Liver (tissue), 8 donors: ENCODE measurements at regions not wholly inside any gene's neighbourhood (a gene's known extent, or its start where the extent isn't known, plus 50 kb on each side); places are given as distances from the start of the nearest gene placed in this dataset.

Experiments
- DNase-seq: peaks from one replicate; pipeline ENCODE4 v3.0.0-alpha.2; 2017; ENCODE audit warnings: low spot score
- H3K27ac ChIP-seq, 2 donors: one replicate each; pipeline ENCODE4 v1.7.0; 2013; ENCODE audit warnings: inconsistent platforms in 2 of 2, low read length in 2 of 2, control low read depth in 1 of 2, low read depth in 1 of 2, mild to moderate bottlenecking in 1 of 2
- H3K27me3 ChIP-seq, 4 donors: one replicate each; pipeline versions ENCODE4 v1.6.1 to v1.7.0; 2013; ENCODE audit warnings: low read length in 3 of 4, inconsistent platforms in 1 of 4, mild to moderate bottlenecking in 1 of 4, moderate library complexity in 1 of 4; ENCODE audit not compliant: control insufficient read depth in 4 of 4, insufficient read depth in 4 of 4
- H3K36me3 ChIP-seq, 4 donors: one replicate each; pipeline versions ENCODE4 v1.6.1 to v1.7.0; 2013; ENCODE audit warnings: low read length in 3 of 4, mild to moderate bottlenecking in 3 of 4, low read depth in 1 of 4, moderate library complexity in 1 of 4; ENCODE audit not compliant: control insufficient read depth in 4 of 4, insufficient read depth in 3 of 4
- H3K4me1 ChIP-seq, 4 donors: one replicate each; pipeline versions ENCODE4 v1.6.1 to v1.7.0; 2013; ENCODE audit warnings: low read length in 3 of 4, mild to moderate bottlenecking in 3 of 4, moderate library complexity in 1 of 4; ENCODE audit not compliant: control insufficient read depth in 4 of 4, insufficient read depth in 4 of 4
- H3K4me3 ChIP-seq, 3 donors: one replicate each; pipeline versions ENCODE4 v1.6.1 to v1.7.0; 2013; ENCODE audit warnings: low read length in 3 of 3, control low read depth in 1 of 3, low read depth in 1 of 3, mild to moderate bottlenecking in 1 of 3
- H3K9ac ChIP-seq, 2 donors: one replicate each; pipeline ENCODE4 v1.7.0; 2013; ENCODE audit warnings: low read length in 2 of 2, mild to moderate bottlenecking in 2 of 2, moderate library complexity in 2 of 2, control low read depth in 1 of 2, low read depth in 1 of 2
- H3K9me3 ChIP-seq, 4 donors: one replicate each; pipeline versions ENCODE4 v1.6.1 to v1.7.0; 2013; ENCODE audit warnings: low read length in 3 of 4; ENCODE audit not compliant: control insufficient read depth in 4 of 4
- EGR1 ChIP-seq, 2 donors: IDR thresholded peaks; 2 replicates each; pipeline ENCODE4 v1.6.1; 2016 to 2018; ENCODE audit warnings: antibody characterized with exemption in 2 of 2, low read depth in 2 of 2
- FOXA1 ChIP-seq: IDR thresholded peaks from 2 replicates; pipeline ENCODE4 v1.6.1; 2016; ENCODE audit warnings: antibody characterized with exemption
- HNF4A ChIP-seq, 2 donors: conservative IDR thresholded peaks; 2 replicates each; pipeline ENCODE4 v1.6.1; 2016; ENCODE audit warnings: antibody characterized with exemption in 2 of 2, mild to moderate bottlenecking in 2 of 2
- HNF4G ChIP-seq: IDR thresholded peaks from 2 replicates; pipeline ENCODE4 v1.6.1; 2016; ENCODE audit warnings: antibody characterized with exemption
- NR2F2 ChIP-seq: IDR thresholded peaks from 2 replicates; pipeline ENCODE4 v1.6.1; 2016; ENCODE audit warnings: antibody characterized with exemption
- RAD21 ChIP-seq, 2 donors: IDR thresholded peaks; 2 replicates each; pipeline ENCODE4 v1.6.1; 2016; ENCODE audit warnings: antibody characterized with exemption in 2 of 2, mild to moderate bottlenecking in 2 of 2
- RXRA ChIP-seq, 2 donors: IDR thresholded peaks; 2 replicates each; pipeline ENCODE4 v1.6.1; 2017 to 2018; ENCODE audit warnings: antibody characterized with exemption in 2 of 2, mild to moderate bottlenecking in 1 of 2
- SP1 ChIP-seq: IDR thresholded peaks from 2 replicates; pipeline ENCODE4 v1.6.1; 2018; ENCODE audit warnings: antibody characterized with exemption, mild to moderate bottlenecking
- TAF1 ChIP-seq: conservative IDR thresholded peaks from 2 replicates; pipeline ENCODE4 v1.6.1; 2016; ENCODE audit warnings: antibody characterized with exemption, mild to moderate bottlenecking
- YY1 ChIP-seq: IDR thresholded peaks from 2 replicates; pipeline ENCODE4 v1.6.1; 2016; ENCODE audit warnings: antibody characterized with exemption, mild to moderate bottlenecking
- WGBS: extraction: QIAGEN DNeasy Blood & Tissue Kit; methylation state at CpG from one replicate; pipeline ENCODE4 v1.1.7; 2013; 5-methylcytosine and 5-hydroxymethylcytosine counted together
- TF ChIP-seq, protein P1 (sequence below): IDR thresholded peaks from 2 replicates; pipeline ENCODE4 v1.6.1; 2016; ENCODE audit warnings: antibody characterized with exemption
- TF ChIP-seq, protein P2 (sequence below): IDR thresholded peaks from 2 replicates; pipeline ENCODE4 v1.6.1; 2016; ENCODE audit warnings: antibody characterized with exemption
- TF ChIP-seq, protein P3 (sequence below): IDR thresholded peaks from 2 replicates; pipeline ENCODE4 v1.6.1; 2016; ENCODE audit warnings: antibody characterized with exemption
- TF ChIP-seq, protein P4 (sequence below): fragments of 150-350 bp; IDR thresholded peaks from 2 replicates; pipeline ENCODE4 v1.5.1; 2017; ENCODE audit warnings: improper control_type of control experiment, low read depth, low read length; ENCODE audit not compliant: missing input control
- TF ChIP-seq, protein P5 (sequence below): IDR thresholded peaks from 2 replicates; pipeline ENCODE4 v1.6.1; 2016; ENCODE audit warnings: antibody characterized with exemption, mild to moderate bottlenecking
- donor health status: healthy.
- donor health status: healthy.
- donor health status: healthy.
- donor health status: healthy.
- donor health status: healthy.

DNA sequence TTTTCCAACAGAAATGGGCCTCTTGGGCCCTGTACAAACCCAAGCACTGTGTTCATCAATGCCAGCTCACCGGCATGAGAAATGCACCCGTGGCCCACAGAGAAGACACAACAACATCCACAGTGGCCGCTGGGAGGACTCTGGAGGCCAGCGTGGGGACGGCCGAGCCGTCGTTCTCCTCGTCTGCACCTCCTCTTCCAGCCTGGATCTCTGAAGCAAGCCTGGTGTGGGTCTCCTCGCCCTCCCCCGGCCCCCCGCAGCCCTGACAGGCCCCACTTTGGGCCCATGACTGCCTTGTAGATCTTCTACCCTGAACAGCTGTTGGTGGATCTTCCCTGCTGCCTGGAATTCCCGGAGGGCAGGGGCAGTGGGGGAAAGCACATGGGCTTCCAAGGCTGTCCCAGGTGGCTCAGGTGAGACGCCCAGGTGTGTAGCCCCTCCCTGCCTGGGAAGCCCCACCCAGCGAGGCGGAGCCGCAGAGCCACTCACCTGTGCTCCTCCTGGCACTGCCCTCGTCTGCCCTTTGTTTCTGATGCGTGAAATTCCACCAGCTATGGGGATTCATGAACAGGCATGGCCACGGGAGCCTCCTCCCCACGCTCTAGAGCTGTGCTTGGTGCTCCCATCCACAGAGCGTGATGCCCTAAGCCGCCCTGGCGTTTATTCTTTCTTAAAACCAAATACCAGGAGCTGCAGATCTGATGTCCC lies 225.9 kb downstream of the BRD1 start:
- Histone ChIP-seq H3K27ac (no peak overlapping the region), H3K4me1 (no peaks in the 10 kb centered on the region), H3K4me3 (no peak overlapping the region), H3K9me3 (peaks cover 2 to 8% (median 3%) of the 10 kb centered on the region in 4 donors), H3K27me3 (peaks cover 0 to 2% (median 0%) of the 10 kb centered on the region in 4 donors), H3K36me3 (no peaks in the 10 kb centered on the region), H3K9ac (no peak overlapping the region)
- no peak for DNase-seq
- TF ChIP-seq NR2F2 (no peak), HNF4G (no peak), FOXA1 (no peak), HNF4A (conservative IDR thresholded peaks at IDR 0.05) (no peak), TAF1 (no peak), RAD21 (IDR thresholded peaks at IDR 0.05) (no peak), EGR1 (IDR thresholded peaks at IDR 0.05; ENCODE audit: low read depth in 2 of 2) (no peak), YY1 (no peak), SP1 (no peak), RXRA (IDR thresholded peaks at IDR 0.05) (no peak)
- TF ChIP-seq, protein P1, sequence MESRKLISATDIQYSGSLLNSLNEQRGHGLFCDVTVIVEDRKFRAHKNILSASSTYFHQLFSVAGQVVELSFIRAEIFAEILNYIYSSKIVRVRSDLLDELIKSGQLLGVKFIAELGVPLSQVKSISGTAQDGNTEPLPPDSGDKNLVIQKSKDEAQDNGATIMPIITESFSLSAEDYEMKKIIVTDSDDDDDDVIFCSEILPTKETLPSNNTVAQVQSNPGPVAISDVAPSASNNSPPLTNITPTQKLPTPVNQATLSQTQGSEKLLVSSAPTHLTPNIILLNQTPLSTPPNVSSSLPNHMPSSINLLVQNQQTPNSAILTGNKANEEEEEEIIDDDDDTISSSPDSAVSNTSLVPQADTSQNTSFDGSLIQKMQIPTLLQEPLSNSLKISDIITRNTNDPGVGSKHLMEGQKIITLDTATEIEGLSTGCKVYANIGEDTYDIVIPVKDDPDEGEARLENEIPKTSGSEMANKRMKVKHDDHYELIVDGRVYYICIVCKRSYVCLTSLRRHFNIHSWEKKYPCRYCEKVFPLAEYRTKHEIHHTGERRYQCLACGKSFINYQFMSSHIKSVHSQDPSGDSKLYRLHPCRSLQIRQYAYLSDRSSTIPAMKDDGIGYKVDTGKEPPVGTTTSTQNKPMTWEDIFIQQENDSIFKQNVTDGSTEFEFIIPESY, result no peak
- TF ChIP-seq, protein P2, sequence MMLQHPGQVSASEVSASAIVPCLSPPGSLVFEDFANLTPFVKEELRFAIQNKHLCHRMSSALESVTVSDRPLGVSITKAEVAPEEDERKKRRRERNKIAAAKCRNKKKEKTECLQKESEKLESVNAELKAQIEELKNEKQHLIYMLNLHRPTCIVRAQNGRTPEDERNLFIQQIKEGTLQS, result no peak
- TF ChIP-seq, protein P3, sequence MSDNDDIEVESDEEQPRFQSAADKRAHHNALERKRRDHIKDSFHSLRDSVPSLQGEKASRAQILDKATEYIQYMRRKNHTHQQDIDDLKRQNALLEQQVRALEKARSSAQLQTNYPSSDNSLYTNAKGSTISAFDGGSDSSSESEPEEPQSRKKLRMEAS, result no peak
- TF ChIP-seq, protein P4, sequence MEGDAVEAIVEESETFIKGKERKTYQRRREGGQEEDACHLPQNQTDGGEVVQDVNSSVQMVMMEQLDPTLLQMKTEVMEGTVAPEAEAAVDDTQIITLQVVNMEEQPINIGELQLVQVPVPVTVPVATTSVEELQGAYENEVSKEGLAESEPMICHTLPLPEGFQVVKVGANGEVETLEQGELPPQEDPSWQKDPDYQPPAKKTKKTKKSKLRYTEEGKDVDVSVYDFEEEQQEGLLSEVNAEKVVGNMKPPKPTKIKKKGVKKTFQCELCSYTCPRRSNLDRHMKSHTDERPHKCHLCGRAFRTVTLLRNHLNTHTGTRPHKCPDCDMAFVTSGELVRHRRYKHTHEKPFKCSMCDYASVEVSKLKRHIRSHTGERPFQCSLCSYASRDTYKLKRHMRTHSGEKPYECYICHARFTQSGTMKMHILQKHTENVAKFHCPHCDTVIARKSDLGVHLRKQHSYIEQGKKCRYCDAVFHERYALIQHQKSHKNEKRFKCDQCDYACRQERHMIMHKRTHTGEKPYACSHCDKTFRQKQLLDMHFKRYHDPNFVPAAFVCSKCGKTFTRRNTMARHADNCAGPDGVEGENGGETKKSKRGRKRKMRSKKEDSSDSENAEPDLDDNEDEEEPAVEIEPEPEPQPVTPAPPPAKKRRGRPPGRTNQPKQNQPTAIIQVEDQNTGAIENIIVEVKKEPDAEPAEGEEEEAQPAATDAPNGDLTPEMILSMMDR, result no peak
- TF ChIP-seq, protein P5, sequence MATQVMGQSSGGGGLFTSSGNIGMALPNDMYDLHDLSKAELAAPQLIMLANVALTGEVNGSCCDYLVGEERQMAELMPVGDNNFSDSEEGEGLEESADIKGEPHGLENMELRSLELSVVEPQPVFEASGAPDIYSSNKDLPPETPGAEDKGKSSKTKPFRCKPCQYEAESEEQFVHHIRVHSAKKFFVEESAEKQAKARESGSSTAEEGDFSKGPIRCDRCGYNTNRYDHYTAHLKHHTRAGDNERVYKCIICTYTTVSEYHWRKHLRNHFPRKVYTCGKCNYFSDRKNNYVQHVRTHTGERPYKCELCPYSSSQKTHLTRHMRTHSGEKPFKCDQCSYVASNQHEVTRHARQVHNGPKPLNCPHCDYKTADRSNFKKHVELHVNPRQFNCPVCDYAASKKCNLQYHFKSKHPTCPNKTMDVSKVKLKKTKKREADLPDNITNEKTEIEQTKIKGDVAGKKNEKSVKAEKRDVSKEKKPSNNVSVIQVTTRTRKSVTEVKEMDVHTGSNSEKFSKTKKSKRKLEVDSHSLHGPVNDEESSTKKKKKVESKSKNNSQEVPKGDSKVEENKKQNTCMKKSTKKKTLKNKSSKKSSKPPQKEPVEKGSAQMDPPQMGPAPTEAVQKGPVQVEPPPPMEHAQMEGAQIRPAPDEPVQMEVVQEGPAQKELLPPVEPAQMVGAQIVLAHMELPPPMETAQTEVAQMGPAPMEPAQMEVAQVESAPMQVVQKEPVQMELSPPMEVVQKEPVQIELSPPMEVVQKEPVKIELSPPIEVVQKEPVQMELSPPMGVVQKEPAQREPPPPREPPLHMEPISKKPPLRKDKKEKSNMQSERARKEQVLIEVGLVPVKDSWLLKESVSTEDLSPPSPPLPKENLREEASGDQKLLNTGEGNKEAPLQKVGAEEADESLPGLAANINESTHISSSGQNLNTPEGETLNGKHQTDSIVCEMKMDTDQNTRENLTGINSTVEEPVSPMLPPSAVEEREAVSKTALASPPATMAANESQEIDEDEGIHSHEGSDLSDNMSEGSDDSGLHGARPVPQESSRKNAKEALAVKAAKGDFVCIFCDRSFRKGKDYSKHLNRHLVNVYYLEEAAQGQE, result no peak
- WGBS, result 86% methylated on average over 24 of the region's 24 CpGs
